Neural progenitor cell (in vitro differentiated cells): ENCODE measurements at regions not wholly inside any gene's neighbourhood (a gene's known extent, or its start where the extent isn't known, plus 50 kb on each side); places are given as distances from the start of the nearest gene placed in this dataset.

Source experiments
- DNase-seq: peaks from one replicate; pipeline ENCODE4 v3.0.0-alpha.2; 2016; ENCODE audit warnings: low spot score
- H2AFZ ChIP-seq: fragments of 200-600 bp; sonication (generic); replicated peaks from 2 replicates; pipeline ENCODE4 v1.6.1; 2016; ENCODE audit warnings: antibody characterized with exemption
- H3F3A ChIP-seq: fragments of 200-600 bp; sonication (generic); 2 replicates; pipeline ENCODE4 v1.6.1; 2016; ENCODE audit warnings: antibody characterized with exemption, low read depth
- H3K27ac ChIP-seq: fragments of 200-600 bp; sonication (generic); 2 replicates; pipeline ENCODE4 v1.5.1; 2016; ENCODE audit warnings: mild to moderate bottlenecking
- H3K27me3 ChIP-seq: fragments of 200-600 bp; sonication (generic); 2 replicates; pipeline ENCODE4 v1.6.1; 2016; ENCODE audit warnings: mild to moderate bottlenecking, moderate library complexity
- H3K36me3 ChIP-seq: fragments of 200-600 bp; sonication (generic); 2 replicates; pipeline ENCODE4 v1.5.1; 2016
- H3K4me1 ChIP-seq: fragments of 200-600 bp; sonication (generic); 2 replicates; pipeline ENCODE4 v1.6.1; 2016; ENCODE audit warnings: mixed run types
- H3K4me2 ChIP-seq: fragments of 200-600 bp; sonication (generic); 2 replicates; pipeline ENCODE4 v1.6.1; 2016
- H3K4me3 ChIP-seq: fragments of 200-600 bp; sonication (generic); 2 replicates; pipeline ENCODE4 v1.5.1; 2016
- H3K79me2 ChIP-seq: fragments of 200-600 bp; sonication (generic); 2 replicates; pipeline ENCODE4 v1.6.1; 2016; ENCODE audit warnings: low read depth
- H3K9ac ChIP-seq: fragments of 200-600 bp; sonication (generic); 2 replicates; pipeline ENCODE4 v1.6.1; 2016
- H3K9me3 ChIP-seq: fragments of 200-600 bp; sonication (generic); 2 replicates; pipeline ENCODE4 v1.5.1; 2016; ENCODE audit warnings: low read depth
- H4K20me1 ChIP-seq: fragments of 200-600 bp; sonication (generic); 2 replicates; pipeline ENCODE4 v1.6.1; 2016; ENCODE audit warnings: low read depth
- H3K27ac Mint-ChIP-seq: 3 replicates; pipeline ENCODE4 v1.8.0; 2021; ENCODE audit warnings: mixed read lengths
- H3K27me3 Mint-ChIP-seq: 2 replicates; pipeline ENCODE4 v1.8.0; 2022; ENCODE audit warnings: low read depth, mild to moderate bottlenecking, inconsistent platforms, moderate library complexity, mixed read lengths; ENCODE audit not compliant: insufficient read depth
- H3K36me3 Mint-ChIP-seq: 3 replicates; pipeline ENCODE4 v1.8.0; 2021; ENCODE audit warnings: mixed read lengths
- H3K4me1 Mint-ChIP-seq: 3 replicates; pipeline ENCODE4 v1.8.0; 2021; ENCODE audit warnings: mixed read lengths
- H3K4me3 Mint-ChIP-seq: 3 replicates; pipeline ENCODE4 v1.8.0; 2021; ENCODE audit warnings: mild to moderate bottlenecking, moderate library complexity, mixed read lengths
- H3K9me3 Mint-ChIP-seq: 3 replicates; pipeline ENCODE4 v1.8.0; 2020; ENCODE audit warnings: mixed read lengths
- EZH2 ChIP-seq: fragments of 200-600 bp; sonication (generic); IDR thresholded peaks from 2 replicates; pipeline ENCODE4 v1.6.1; 2017; ENCODE audit warnings: antibody characterized with exemption, mild to moderate bottlenecking, moderate library complexity
- EZH2phosphoT487 ChIP-seq: fragments of 200-600 bp; sonication (generic); IDR thresholded peaks from 2 replicates; pipeline ENCODE4 v1.6.1; 2017; ENCODE audit warnings: antibody characterized with exemption
- TF ChIP-seq, protein P1 (sequence below): fragments of 200-600 bp; sonication (generic); IDR thresholded peaks from 2 replicates; pipeline ENCODE4 v1.5.1; 2017; ENCODE audit warnings: antibody characterized with exemption, mild to moderate bottlenecking

- Histone ChIP-seq H3K36me3 (no peaks in the 10 kb centered on the region), H2AFZ (no peak overlapping the region), H3K9ac (no peak overlapping the region), H3K27ac (no peak overlapping the region), H4K20me1 (no peaks in the 10 kb centered on the region), H3K4me2 (no peak overlapping the region), H3K9me3 (no peaks in the 10 kb centered on the region), H3K79me2 (no peaks in the 10 kb centered on the region), H3F3A (peaks cover 5% of the 10 kb centered on the region), H3K4me1 (peaks cover 9% of the 10 kb centered on the region), H3K27me3 (no peaks in the 10 kb centered on the region), H3K4me3 (no peak overlapping the region)
- no peak overlapping the region for H3K4me3 Mint-ChIP-seq
- no peaks in the 10 kb centered on the region for H3K9me3 Mint-ChIP-seq
- H3K36me3 Mint-ChIP-seq: no peaks in the 10 kb centered on the region
- no peak for DNase-seq
- TF ChIP-seq, protein P1, sequence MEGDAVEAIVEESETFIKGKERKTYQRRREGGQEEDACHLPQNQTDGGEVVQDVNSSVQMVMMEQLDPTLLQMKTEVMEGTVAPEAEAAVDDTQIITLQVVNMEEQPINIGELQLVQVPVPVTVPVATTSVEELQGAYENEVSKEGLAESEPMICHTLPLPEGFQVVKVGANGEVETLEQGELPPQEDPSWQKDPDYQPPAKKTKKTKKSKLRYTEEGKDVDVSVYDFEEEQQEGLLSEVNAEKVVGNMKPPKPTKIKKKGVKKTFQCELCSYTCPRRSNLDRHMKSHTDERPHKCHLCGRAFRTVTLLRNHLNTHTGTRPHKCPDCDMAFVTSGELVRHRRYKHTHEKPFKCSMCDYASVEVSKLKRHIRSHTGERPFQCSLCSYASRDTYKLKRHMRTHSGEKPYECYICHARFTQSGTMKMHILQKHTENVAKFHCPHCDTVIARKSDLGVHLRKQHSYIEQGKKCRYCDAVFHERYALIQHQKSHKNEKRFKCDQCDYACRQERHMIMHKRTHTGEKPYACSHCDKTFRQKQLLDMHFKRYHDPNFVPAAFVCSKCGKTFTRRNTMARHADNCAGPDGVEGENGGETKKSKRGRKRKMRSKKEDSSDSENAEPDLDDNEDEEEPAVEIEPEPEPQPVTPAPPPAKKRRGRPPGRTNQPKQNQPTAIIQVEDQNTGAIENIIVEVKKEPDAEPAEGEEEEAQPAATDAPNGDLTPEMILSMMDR: no peak
- TF ChIP-seq EZH2: no peak
- no peak for TF ChIP-seq EZH2phosphoT487
- no peaks in the 10 kb centered on the region for H3K27me3 Mint-ChIP-seq
- peaks cover 53% of the 10 kb centered on the region for H3K4me1 Mint-ChIP-seq
- no peak overlapping the region for H3K27ac Mint-ChIP-seq
These were observed 75.4 kb upstream of the ZMIZ1 start for GRCh38 chr10:78993261-78993945.

DNA sequence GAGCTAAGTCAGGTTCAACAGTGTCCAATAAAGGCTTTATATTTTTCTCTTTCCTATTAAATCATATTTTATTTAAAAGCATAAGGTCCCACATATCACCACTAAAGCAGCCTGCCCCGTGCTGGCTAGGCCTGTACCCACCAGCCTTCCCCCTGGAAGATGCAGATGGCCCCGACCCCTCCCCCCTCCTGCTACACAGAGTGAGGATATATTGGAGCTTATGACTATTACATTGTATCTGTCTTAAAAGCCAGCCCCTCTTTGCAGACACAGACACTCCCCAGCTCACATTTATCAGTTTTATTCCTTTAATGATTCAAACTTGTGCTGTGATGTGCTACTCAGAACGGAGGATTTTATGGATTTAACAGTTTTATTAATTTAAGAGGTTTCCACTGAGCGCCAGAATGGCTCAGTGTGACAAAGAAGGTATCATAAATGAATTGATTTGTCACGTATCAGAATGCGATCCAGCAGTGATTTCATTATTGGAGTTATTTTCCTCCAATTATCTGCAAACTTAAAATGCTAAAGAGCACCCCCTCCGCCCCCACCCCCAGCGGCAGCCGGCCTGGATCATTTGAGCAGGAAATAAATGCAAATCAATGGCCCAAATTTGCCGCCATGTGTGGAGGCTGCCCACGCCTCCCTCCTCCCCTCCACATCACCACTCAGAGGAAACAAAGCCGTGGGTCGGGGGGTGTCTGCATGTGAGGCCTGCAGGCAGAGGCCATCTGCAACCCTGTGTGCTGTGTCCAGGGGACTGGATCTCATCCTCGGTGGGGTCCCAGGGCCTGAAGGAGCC, 72.6 kb upstream of the ZMIZ1 start:
- Histone ChIP-seq H3K4me2 (no peak overlapping the region), H3K79me2 (no peaks in the 10 kb centered on the region), H4K20me1 (no peaks in the 10 kb centered on the region), H3F3A (no peaks in the 10 kb centered on the region), H2AFZ (no peak overlapping the region), H3K9ac (no peak overlapping the region), H3K27me3 (no peaks in the 10 kb centered on the region), H3K27ac (no peak overlapping the region), H3K4me3 (no peak overlapping the region), H3K36me3 (no peaks in the 10 kb centered on the region), H3K4me1 (no peaks in the 10 kb centered on the region), H3K9me3 (no peaks in the 10 kb centered on the region)
- no peaks in the 10 kb centered on the region for H3K36me3 Mint-ChIP-seq
- no peak overlapping the region for H3K4me3 Mint-ChIP-seq
- no peak overlapping the region for H3K27ac Mint-ChIP-seq
- H3K27me3 Mint-ChIP-seq: peaks cover 2% of the 10 kb centered on the region
- peaks cover 50% of the 10 kb centered on the region for H3K4me1 Mint-ChIP-seq
- DNase-seq: no peak
- TF ChIP-seq EZH2 (no peak), EZH2phosphoT487 (no peak)
- TF ChIP-seq, protein P1: no peak
- no peaks in the 10 kb centered on the region for H3K9me3 Mint-ChIP-seq

- H3K27me3 Mint-ChIP-seq: peaks cover 2% of the 10 kb centered on the region
- H3K9me3 Mint-ChIP-seq: no peaks in the 10 kb centered on the region
- Histone ChIP-seq H4K20me1 (no peaks in the 10 kb centered on the region), H3K27ac (no peak overlapping the region), H3K4me2 (no peak overlapping the region), H3K9ac (no peak overlapping the region), H3K4me1 (no peaks in the 10 kb centered on the region), H3F3A (no peaks in the 10 kb centered on the region), H3K4me3 (no peak overlapping the region), H3K79me2 (no peaks in the 10 kb centered on the region), H3K27me3 (no peaks in the 10 kb centered on the region), H2AFZ (no peak overlapping the region), H3K9me3 (no peaks in the 10 kb centered on the region), H3K36me3 (no peaks in the 10 kb centered on the region)
- H3K4me3 Mint-ChIP-seq: no peak overlapping the region
- H3K4me1 Mint-ChIP-seq: peaks cover 49% of the 10 kb centered on the region
- peak overlapping the region; percentile 23 for H3K27ac Mint-ChIP-seq
- DNase-seq: no peak
- TF ChIP-seq, protein P1: no peak
- no peak for TF ChIP-seq EZH2phosphoT487
- TF ChIP-seq EZH2: no peak
- no peaks in the 10 kb centered on the region for H3K36me3 Mint-ChIP-seq
These were observed 72.0 kb upstream of the ZMIZ1 start for GRCh38 chr10:78996792-78997129.
